ENCODE measurements at regions not wholly inside any gene's neighbourhood (a gene's known extent, or its start where the extent isn't known, plus 50 kb on each side); places are given as distances from the start of the nearest gene placed in this dataset.

- Histone ChIP-seq H3K27me3 (ENCODE audit: control insufficient read depth, insufficient read depth, low read length) (peaks cover 2% of the 10 kb centered on the region), H3K4me3 (ENCODE audit: low read depth, low read length) (no peak overlapping the region), H3K9me3 (ENCODE audit: control insufficient read depth in 2 of 2, low read length in 2 of 2) (no peaks in the 10 kb centered on the region), H3K4me1 (ENCODE audit: control insufficient read depth, insufficient read depth, low read length, poor library complexity, severe bottlenecking) (no peaks in the 10 kb centered on the region), H3K36me3 (ENCODE audit: control insufficient read depth, insufficient read depth, low read length) (no peaks in the 10 kb centered on the region), H3K27ac (ENCODE audit: insufficient read depth, low read length, poor library complexity, severe bottlenecking) (no peak overlapping the region)
- no peak for ATAC-seq (ENCODE audit: low read depth in 2 of 2)
- peaks cover 4% of the 10 kb centered on the region for H3K27me3 Mint-ChIP-seq
- DNase-seq: no peak
- peak overlapping the region in 1 of 3 donors; percentile 7 for H3K27ac Mint-ChIP-seq
- H3K36me3 Mint-ChIP-seq: no peaks in the 10 kb centered on the region
- peaks cover 0 to 2% (median 0%) of the 10 kb centered on the region in 7 donors for H3K9me3 Mint-ChIP-seq
- no peak overlapping the region for H3K4me3 Mint-ChIP-seq
- peaks cover 0 to 2% (median 0%) of the 10 kb centered on the region in 4 donors for H3K4me1 Mint-ChIP-seq
Measured at GRCh38 chr10:63799521-63800300, 278.5 kb downstream of the REEP3 start.

DNA sequence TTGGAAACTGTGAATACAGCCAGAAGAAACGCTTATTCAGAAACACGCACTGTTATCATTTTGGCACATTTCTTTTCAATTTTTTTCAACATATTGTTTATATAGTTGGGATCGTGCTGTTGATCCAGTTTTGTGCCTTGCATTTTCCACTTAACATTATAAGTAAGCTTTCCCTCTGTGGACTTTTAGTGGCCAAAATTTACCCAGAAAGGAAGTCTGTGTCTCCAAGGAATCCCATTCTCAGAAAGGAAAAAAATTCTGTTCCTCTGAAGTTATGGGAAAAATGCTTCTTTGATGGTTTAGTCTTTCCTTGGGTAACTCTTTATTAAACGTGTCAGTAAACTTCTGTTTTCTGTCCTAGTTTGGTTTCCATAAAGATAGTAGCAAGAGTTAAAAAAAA is 280.0 kb downstream of the REEP3 start:
- Histone ChIP-seq H3K27ac (ENCODE audit: insufficient read depth, low read length, poor library complexity, severe bottlenecking) (no peak overlapping the region), H3K4me3 (ENCODE audit: low read depth, low read length) (no peak overlapping the region), H3K4me1 (ENCODE audit: control insufficient read depth, insufficient read depth, low read length, poor library complexity, severe bottlenecking) (no peaks in the 10 kb centered on the region), H3K9me3 (ENCODE audit: control insufficient read depth in 2 of 2, low read length in 2 of 2) (no peaks in the 10 kb centered on the region), H3K36me3 (ENCODE audit: control insufficient read depth, insufficient read depth, low read length) (no peaks in the 10 kb centered on the region), H3K27me3 (ENCODE audit: control insufficient read depth, insufficient read depth, low read length) (peaks cover 2% of the 10 kb centered on the region)
- H3K27me3 Mint-ChIP-seq: peaks cover 4% of the 10 kb centered on the region
- H3K9me3 Mint-ChIP-seq: peaks cover 0 to 4% (median 2%) of the 10 kb centered on the region in 7 donors
- peaks cover 0 to 2% (median 0%) of the 10 kb centered on the region in 4 donors for H3K4me1 Mint-ChIP-seq
- DNase-seq: no peak
- H3K36me3 Mint-ChIP-seq: no peaks in the 10 kb centered on the region
- no peak overlapping the region for H3K4me3 Mint-ChIP-seq
- no peak overlapping the region for H3K27ac Mint-ChIP-seq
- ATAC-seq (ENCODE audit: low read depth in 2 of 2): no peak

DNA sequence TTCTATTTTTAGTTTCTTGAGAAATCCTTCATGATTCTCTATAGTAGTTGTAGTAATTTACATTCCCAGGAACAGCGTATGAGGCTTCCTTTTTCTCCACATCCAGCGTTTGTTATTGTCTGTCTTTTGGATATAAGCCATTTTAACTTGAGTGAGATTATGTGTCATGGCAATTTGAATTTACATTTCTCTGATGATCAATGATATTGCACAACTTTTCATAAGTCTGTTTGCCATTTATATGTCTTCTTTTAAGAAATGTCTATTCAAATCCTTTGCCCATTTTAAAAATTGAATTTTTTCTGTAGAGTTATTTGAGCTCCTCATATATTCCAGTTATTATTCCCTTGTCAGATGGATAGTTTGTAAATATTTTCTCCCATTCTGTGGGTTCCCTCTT is 285.1 kb downstream of the REEP3 start:
- H3K27ac ChIP-seq (ENCODE audit: insufficient read depth, low read length, poor library complexity, severe bottlenecking): no peak overlapping the region
- Mint-ChIP-seq H3K4me1 (no peaks in the 10 kb centered on the region), H3K36me3 (no peaks in the 10 kb centered on the region), H3K27me3 (peaks cover 6% of the 10 kb centered on the region), H3K9me3 (peaks cover 0 to 17% (median 4%) of the 10 kb centered on the region in 7 donors), H3K4me3 (no peak overlapping the region), H3K27ac (no peak overlapping the region)
- DNase-seq (no peak), ATAC-seq (ENCODE audit: low read depth in 2 of 2) (no peak)
- H3K36me3 ChIP-seq (ENCODE audit: control insufficient read depth, insufficient read depth, low read length): no peaks in the 10 kb centered on the region
- no peaks in the 10 kb centered on the region for H3K9me3 ChIP-seq (ENCODE audit: control insufficient read depth in 2 of 2, low read length in 2 of 2)
- H3K4me1 ChIP-seq (ENCODE audit: control insufficient read depth, insufficient read depth, low read length, poor library complexity, severe bottlenecking): no peaks in the 10 kb centered on the region
- H3K27me3 ChIP-seq (ENCODE audit: control insufficient read depth, insufficient read depth, low read length): no peaks in the 10 kb centered on the region
- no peak overlapping the region for H3K4me3 ChIP-seq (ENCODE audit: low read depth, low read length)

GRCh38 chr10:63812501-63812900 is 291.3 kb downstream of the REEP3 start:
- ATAC-seq (ENCODE audit: low read depth in 2 of 2) (no peak), DNase-seq (no peak)
- Histone ChIP-seq H3K9me3 (ENCODE audit: control insufficient read depth in 2 of 2, low read length in 2 of 2) (no peaks in the 10 kb centered on the region), H3K27me3 (ENCODE audit: control insufficient read depth, insufficient read depth, low read length) (no peaks in the 10 kb centered on the region), H3K4me1 (ENCODE audit: control insufficient read depth, insufficient read depth, low read length, poor library complexity, severe bottlenecking) (no peaks in the 10 kb centered on the region), H3K27ac (ENCODE audit: insufficient read depth, low read length, poor library complexity, severe bottlenecking) (no peak overlapping the region), H3K4me3 (ENCODE audit: low read depth, low read length) (no peak overlapping the region), H3K36me3 (ENCODE audit: control insufficient read depth, insufficient read depth, low read length) (no peaks in the 10 kb centered on the region)
- Mint-ChIP-seq H3K27me3 (peaks cover 5% of the 10 kb centered on the region), H3K36me3 (no peaks in the 10 kb centered on the region), H3K9me3 (peaks cover 0 to 12% (median 2%) of the 10 kb centered on the region in 7 donors), H3K4me1 (no peaks in the 10 kb centered on the region), H3K4me3 (no peak overlapping the region), H3K27ac (no peak overlapping the region)

- Histone ChIP-seq H3K27me3 (ENCODE audit: control insufficient read depth, insufficient read depth, low read length) (peaks cover 2% of the 10 kb centered on the region), H3K9me3 (ENCODE audit: control insufficient read depth in 2 of 2, low read length in 2 of 2) (no peaks in the 10 kb centered on the region), H3K36me3 (ENCODE audit: control insufficient read depth, insufficient read depth, low read length) (no peaks in the 10 kb centered on the region), H3K4me1 (ENCODE audit: control insufficient read depth, insufficient read depth, low read length, poor library complexity, severe bottlenecking) (no peaks in the 10 kb centered on the region), H3K27ac (ENCODE audit: insufficient read depth, low read length, poor library complexity, severe bottlenecking) (no peak overlapping the region), H3K4me3 (ENCODE audit: low read depth, low read length) (no peak overlapping the region)
- no peaks in the 10 kb centered on the region for H3K27me3 Mint-ChIP-seq
- DNase-seq (peak in 1 of 3 donors; percentile 5), ATAC-seq (ENCODE audit: low read depth in 2 of 2) (no peak)
- no peak overlapping the region for H3K4me3 Mint-ChIP-seq
- no peaks in the 10 kb centered on the region for H3K36me3 Mint-ChIP-seq
- H3K27ac Mint-ChIP-seq: peak overlapping the region in 1 of 3 donors; percentile 5
- H3K4me1 Mint-ChIP-seq: no peaks in the 10 kb centered on the region
- H3K9me3 Mint-ChIP-seq: peaks cover 0 to 8% (median 3%) of the 10 kb centered on the region in 7 donors
Measured at GRCh38 chr10:63819753-63820329, 298.6 kb downstream of the REEP3 start.

GRCh38 chr10:63822496-63822895 is 301.3 kb downstream of the REEP3 start:
- H3K4me1 ChIP-seq (ENCODE audit: control insufficient read depth, insufficient read depth, low read length, poor library complexity, severe bottlenecking): no peaks in the 10 kb centered on the region
- Mint-ChIP-seq H3K36me3 (no peaks in the 10 kb centered on the region), H3K27me3 (no peaks in the 10 kb centered on the region), H3K4me3 (no peak overlapping the region), H3K4me1 (no peaks in the 10 kb centered on the region), H3K9me3 (peaks cover 0 to 4% (median 0%) of the 10 kb centered on the region in 7 donors), H3K27ac (no peak overlapping the region)
- DNase-seq: no peak
- no peaks in the 10 kb centered on the region for H3K36me3 ChIP-seq (ENCODE audit: control insufficient read depth, insufficient read depth, low read length)
- no peak for ATAC-seq (ENCODE audit: low read depth in 2 of 2)
- no peak overlapping the region for H3K4me3 ChIP-seq (ENCODE audit: low read depth, low read length)
- H3K27me3 ChIP-seq (ENCODE audit: control insufficient read depth, insufficient read depth, low read length): peaks cover 5% of the 10 kb centered on the region
- no peak overlapping the region for H3K27ac ChIP-seq (ENCODE audit: insufficient read depth, low read length, poor library complexity, severe bottlenecking)
- H3K9me3 ChIP-seq (ENCODE audit: control insufficient read depth in 2 of 2, low read length in 2 of 2): no peaks in the 10 kb centered on the region

DNA sequence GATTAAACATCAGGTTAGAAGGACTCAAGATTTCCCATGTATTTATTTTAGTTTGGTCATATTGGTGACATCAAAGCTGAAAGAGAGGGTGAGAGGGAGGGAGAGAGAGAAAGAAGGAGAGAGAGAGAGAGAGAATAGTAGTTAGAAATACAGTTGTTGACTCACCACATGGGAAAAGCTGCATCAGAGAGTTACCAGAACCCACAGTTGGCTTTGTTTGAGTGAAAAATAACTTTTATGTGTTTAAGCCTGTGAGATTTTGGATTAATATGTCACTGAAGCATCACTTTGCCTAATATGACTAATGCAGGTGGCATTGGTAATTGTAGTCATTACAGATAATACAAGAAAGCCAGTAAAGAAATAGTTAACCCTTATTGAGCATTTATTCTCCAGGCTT is 303.9 kb downstream of the REEP3 start:
- Histone ChIP-seq H3K27ac (ENCODE audit: insufficient read depth, low read length, poor library complexity, severe bottlenecking) (no peak overlapping the region), H3K27me3 (ENCODE audit: control insufficient read depth, insufficient read depth, low read length) (peaks cover 5% of the 10 kb centered on the region), H3K36me3 (ENCODE audit: control insufficient read depth, insufficient read depth, low read length) (no peaks in the 10 kb centered on the region), H3K9me3 (ENCODE audit: control insufficient read depth in 2 of 2, low read length in 2 of 2) (no peaks in the 10 kb centered on the region), H3K4me1 (ENCODE audit: control insufficient read depth, insufficient read depth, low read length, poor library complexity, severe bottlenecking) (no peaks in the 10 kb centered on the region), H3K4me3 (ENCODE audit: low read depth, low read length) (no peak overlapping the region)
- ATAC-seq (ENCODE audit: low read depth in 2 of 2) (no peak), DNase-seq (no peak)
- Mint-ChIP-seq H3K36me3 (no peaks in the 10 kb centered on the region), H3K9me3 (peaks cover 0 to 4% (median 0%) of the 10 kb centered on the region in 7 donors), H3K27ac (no peak overlapping the region), H3K27me3 (no peaks in the 10 kb centered on the region), H3K4me1 (no peaks in the 10 kb centered on the region), H3K4me3 (no peak overlapping the region)

GRCh38 chr10:63825766-63826165 is 304.6 kb downstream of the REEP3 start:
- Mint-ChIP-seq H3K4me1 (no peaks in the 10 kb centered on the region), H3K4me3 (no peak overlapping the region), H3K36me3 (no peaks in the 10 kb centered on the region), H3K9me3 (peaks cover 0 to 4% (median 0%) of the 10 kb centered on the region in 7 donors), H3K27me3 (no peaks in the 10 kb centered on the region), H3K27ac (peak overlapping the region in 1 of 3 donors; percentile 29)
- no peaks in the 10 kb centered on the region for H3K4me1 ChIP-seq (ENCODE audit: control insufficient read depth, insufficient read depth, low read length, poor library complexity, severe bottlenecking)
- DNase-seq: no peak
- H3K4me3 ChIP-seq (ENCODE audit: low read depth, low read length): no peak overlapping the region
- no peak overlapping the region for H3K27ac ChIP-seq (ENCODE audit: insufficient read depth, low read length, poor library complexity, severe bottlenecking)
- peaks cover 5% of the 10 kb centered on the region for H3K27me3 ChIP-seq (ENCODE audit: control insufficient read depth, insufficient read depth, low read length)
- H3K36me3 ChIP-seq (ENCODE audit: control insufficient read depth, insufficient read depth, low read length): no peaks in the 10 kb centered on the region
- no peaks in the 10 kb centered on the region for H3K9me3 ChIP-seq (ENCODE audit: control insufficient read depth in 2 of 2, low read length in 2 of 2)
- no peak for ATAC-seq (ENCODE audit: low read depth in 2 of 2)
